ENCODE measurements at regions not wholly inside any gene's neighbourhood (a gene's known extent, or its start where the extent isn't known, plus 50 kb on each side); places are given as distances from the start of the nearest gene placed in this dataset.

DNA sequence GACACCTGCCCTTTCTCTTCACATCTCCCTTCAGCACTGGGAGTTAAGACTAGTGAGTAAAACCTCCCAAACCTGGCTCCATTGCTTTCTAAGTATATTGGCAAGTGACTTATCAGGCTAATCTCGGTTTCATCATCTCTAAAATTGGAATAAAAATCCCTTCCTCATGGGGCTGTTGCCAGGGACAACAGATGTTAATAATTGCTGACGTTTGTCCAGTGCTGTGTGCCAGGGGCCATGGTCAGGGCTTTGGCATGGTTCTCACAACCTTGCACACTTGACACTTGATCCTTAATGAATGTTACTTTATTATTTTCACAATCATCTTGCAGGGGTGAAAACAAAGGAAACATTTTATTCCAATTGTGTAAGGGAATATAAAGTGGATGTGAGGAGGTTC lies 1262.0 kb upstream of the WWC1 start:
- Histone ChIP-seq H3K9me3 (ENCODE audit: control insufficient read depth, insufficient read depth, low read length) (no peaks in the 10 kb centered on the region), H3K36me3 (ENCODE audit: control insufficient read depth, insufficient read depth, low read length) (no peaks in the 10 kb centered on the region), H3K4me3 (ENCODE audit: low read length) (no peak overlapping the region), H3K27ac (ENCODE audit: low read length) (no peak overlapping the region), H3K27me3 (ENCODE audit: control insufficient read depth, insufficient read depth, low read length) (no peaks in the 10 kb centered on the region), H3K4me1 (ENCODE audit: control insufficient read depth, insufficient read depth, low read length) (no peaks in the 10 kb centered on the region)
- WGBS (ENCODE audit: insufficient coverage, insufficient read length): no CpG with 5 or more reads among the region's 2 CpGs
- no peak for DNase-seq (ENCODE audit: low read depth, low spot score)

- WGBS (ENCODE audit: insufficient coverage, insufficient read length): no CpG with 5 or more reads among the region's 17 CpGs
Observed at GRCh38 chr5:167030500-167031120, 1260.8 kb upstream of the WWC1 start.

DNA sequence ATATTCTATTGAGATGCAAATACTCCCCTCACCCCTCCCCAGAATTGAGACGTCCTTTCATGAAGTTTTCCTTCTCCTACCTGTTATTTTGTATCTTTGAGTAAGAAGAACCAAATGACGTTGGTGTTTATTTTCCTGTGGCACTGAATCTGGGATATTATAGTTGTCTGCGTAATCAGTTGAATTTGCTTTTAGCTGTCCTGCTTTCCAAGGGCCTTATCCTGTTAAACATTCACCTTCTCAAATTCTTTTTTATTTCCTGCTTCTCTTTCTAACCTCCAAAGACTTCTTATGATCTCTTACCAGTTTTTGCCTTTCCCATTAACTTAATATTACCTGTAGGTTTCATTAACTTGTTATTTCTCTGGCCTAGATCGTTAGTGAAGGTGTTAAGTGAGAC lies 1254.9 kb upstream of the WWC1 start:
- Histone ChIP-seq H3K4me3 (ENCODE audit: low read length) (no peak overlapping the region), H3K27me3 (ENCODE audit: control insufficient read depth, insufficient read depth, low read length) (no peaks in the 10 kb centered on the region), H3K9me3 (ENCODE audit: control insufficient read depth, insufficient read depth, low read length) (no peaks in the 10 kb centered on the region), H3K36me3 (ENCODE audit: control insufficient read depth, insufficient read depth, low read length) (no peaks in the 10 kb centered on the region), H3K27ac (ENCODE audit: low read length) (no peak overlapping the region), H3K4me1 (ENCODE audit: control insufficient read depth, insufficient read depth, low read length) (no peaks in the 10 kb centered on the region)
- no peak for DNase-seq (ENCODE audit: low read depth, low spot score)
- no CpG with 5 or more reads among the region's 4 CpGs for WGBS (ENCODE audit: insufficient coverage, insufficient read length)

More at GRCh38 chr5:167030500-167031120, 1260.8 kb upstream of the WWC1 start:
- no peaks in the 10 kb centered on the region for H3K36me3 ChIP-seq (ENCODE audit: control insufficient read depth, insufficient read depth, low read length)
- H3K4me1 ChIP-seq (ENCODE audit: control insufficient read depth, insufficient read depth, low read length): no peaks in the 10 kb centered on the region
- H3K27ac ChIP-seq (ENCODE audit: low read length): no peak overlapping the region
- DNase-seq (ENCODE audit: low read depth, low spot score): peak; percentile 66
- H3K9me3 ChIP-seq (ENCODE audit: control insufficient read depth, insufficient read depth, low read length): no peaks in the 10 kb centered on the region
- no peaks in the 10 kb centered on the region for H3K27me3 ChIP-seq (ENCODE audit: control insufficient read depth, insufficient read depth, low read length)
- no peak overlapping the region for H3K4me3 ChIP-seq (ENCODE audit: low read length)

DNA sequence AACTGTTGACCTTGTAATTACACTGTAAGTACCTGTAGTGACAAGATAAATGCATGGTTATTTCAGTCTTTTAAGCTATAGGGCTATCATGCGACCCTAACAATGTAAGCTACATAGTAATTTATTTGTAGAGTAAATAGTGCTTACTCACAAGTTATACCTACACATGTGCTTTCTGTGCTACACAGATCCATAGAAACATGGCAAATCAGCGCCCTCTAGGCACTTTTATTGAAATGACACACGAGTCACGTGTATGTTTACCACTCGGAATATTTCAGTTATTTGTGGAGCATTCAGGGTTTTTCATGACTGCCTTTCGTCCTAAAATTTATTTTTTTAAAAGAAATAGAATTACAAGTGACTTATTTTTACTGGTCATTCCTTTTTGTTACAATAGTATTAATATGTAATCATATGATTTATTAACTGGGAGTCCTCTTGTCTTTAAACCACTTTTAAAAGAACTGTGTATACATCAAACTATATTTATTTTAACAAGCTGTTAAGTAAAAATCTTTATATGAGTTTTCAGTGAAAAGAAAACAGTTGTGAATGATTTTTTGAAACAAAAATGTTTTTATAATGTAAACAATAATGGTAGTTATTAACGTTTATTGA lies 1242.3 kb upstream of the WWC1 start:
- H3K27me3 ChIP-seq (ENCODE audit: control insufficient read depth, insufficient read depth, low read length): no peaks in the 10 kb centered on the region; the same call in 1 of the 2 replicates
- no CpG with 5 or more reads among the region's 7 CpGs for WGBS (ENCODE audit: insufficient coverage, insufficient read length)

GRCh38 chr5:167049771-167050567 lies 1241.5 kb upstream of the WWC1 start:
- Histone ChIP-seq H3K27ac (ENCODE audit: low read length) (no peak overlapping the region), H3K36me3 (ENCODE audit: control insufficient read depth, insufficient read depth, low read length) (no peaks in the 10 kb centered on the region), H3K4me1 (ENCODE audit: control insufficient read depth, insufficient read depth, low read length) (peaks cover 3% of the 10 kb centered on the region; the same call in 1 of the 2 replicates), H3K9me3 (ENCODE audit: control insufficient read depth, insufficient read depth, low read length) (no peaks in the 10 kb centered on the region), H3K27me3 (ENCODE audit: control insufficient read depth, insufficient read depth, low read length) (no peaks in the 10 kb centered on the region), H3K4me3 (ENCODE audit: low read length) (no peak overlapping the region)
- WGBS (ENCODE audit: insufficient coverage, insufficient read length): no CpG with 5 or more reads among the region's 10 CpGs
- DNase-seq (ENCODE audit: low read depth, low spot score): no peak

More for the DNA sequence above, 1242.3 kb upstream of the WWC1 start:
- Histone ChIP-seq H3K36me3 (ENCODE audit: control insufficient read depth, insufficient read depth, low read length) (no peaks in the 10 kb centered on the region), H3K9me3 (ENCODE audit: control insufficient read depth, insufficient read depth, low read length) (no peaks in the 10 kb centered on the region), H3K27ac (ENCODE audit: low read length) (no peak overlapping the region), H3K4me1 (ENCODE audit: control insufficient read depth, insufficient read depth, low read length) (peaks cover 3% of the 10 kb centered on the region; the same call in 1 of the 2 replicates), H3K4me3 (ENCODE audit: low read length) (no peak overlapping the region)
- DNase-seq (ENCODE audit: low read depth, low spot score): no peak

DNA sequence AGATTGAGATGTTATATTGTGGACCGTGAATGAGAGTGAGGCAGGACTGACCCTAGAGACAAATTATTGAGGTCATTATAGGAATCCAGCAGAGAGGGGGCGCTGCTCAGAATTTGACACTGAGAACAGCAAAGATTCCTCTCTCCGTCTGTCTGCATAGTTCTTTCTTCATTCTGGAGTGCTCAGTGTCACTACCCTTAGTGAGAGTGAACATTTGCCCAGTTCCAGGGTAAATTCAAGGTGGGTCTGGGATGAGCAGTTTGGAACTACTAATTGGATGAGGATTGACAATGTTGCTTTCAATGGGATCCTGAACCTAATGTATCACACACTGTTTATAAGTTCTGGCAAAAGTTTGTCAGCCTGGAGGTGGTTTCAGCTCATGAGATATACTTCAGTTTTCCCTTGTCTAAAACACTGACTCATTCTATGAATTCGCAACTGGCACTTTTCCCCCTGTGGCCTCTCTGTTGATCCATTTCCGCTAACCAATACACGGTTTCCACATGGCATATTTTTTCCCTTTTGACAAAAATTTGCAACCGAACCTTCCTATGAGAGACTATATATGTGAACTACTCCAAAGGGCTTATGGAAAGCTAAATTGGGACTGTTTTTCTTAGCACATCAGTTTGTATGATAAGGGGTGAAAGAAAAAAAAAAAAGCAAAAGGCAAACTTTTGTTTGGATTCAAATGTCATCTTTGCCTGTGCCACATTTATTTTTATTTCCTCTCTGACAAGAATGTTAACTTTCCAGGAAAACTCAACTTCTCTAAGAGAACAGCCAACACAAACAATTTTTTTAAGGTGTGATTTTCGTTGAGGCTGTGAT lies 1240.7 kb upstream of the WWC1 start:
- DNase-seq (ENCODE audit: low read depth, low spot score): no peak
- no CpG with 5 or more reads among the region's 8 CpGs for WGBS (ENCODE audit: insufficient coverage, insufficient read length)
- Histone ChIP-seq H3K27ac (ENCODE audit: low read length) (no peak overlapping the region), H3K4me1 (ENCODE audit: control insufficient read depth, insufficient read depth, low read length) (peaks cover 3% of the 10 kb centered on the region; the same call in 1 of the 2 replicates), H3K4me3 (ENCODE audit: low read length) (no peak overlapping the region), H3K9me3 (ENCODE audit: control insufficient read depth, insufficient read depth, low read length) (no peaks in the 10 kb centered on the region), H3K27me3 (ENCODE audit: control insufficient read depth, insufficient read depth, low read length) (no peaks in the 10 kb centered on the region), H3K36me3 (ENCODE audit: control insufficient read depth, insufficient read depth, low read length) (no peaks in the 10 kb centered on the region)

- Histone ChIP-seq H3K9me3 (ENCODE audit: control insufficient read depth, insufficient read depth, low read length) (no peaks in the 10 kb centered on the region), H3K27me3 (ENCODE audit: control insufficient read depth, insufficient read depth, low read length) (no peaks in the 10 kb centered on the region), H3K27ac (ENCODE audit: low read length) (no peak overlapping the region), H3K4me3 (ENCODE audit: low read length) (no peak overlapping the region), H3K4me1 (ENCODE audit: control insufficient read depth, insufficient read depth, low read length) (peaks cover 3% of the 10 kb centered on the region; the same call in 1 of the 2 replicates), H3K36me3 (ENCODE audit: control insufficient read depth, insufficient read depth, low read length) (no peaks in the 10 kb centered on the region)
- no peak for DNase-seq (ENCODE audit: low read depth, low spot score)
- no CpG with 5 or more reads among the region's 7 CpGs for WGBS (ENCODE audit: insufficient coverage, insufficient read length)
Observed at GRCh38 chr5:167051402-167051768, 1240.1 kb upstream of the WWC1 start.

GRCh38 chr5:167052791-167053190 lies 1238.7 kb upstream of the WWC1 start:
- Histone ChIP-seq H3K36me3 (ENCODE audit: control insufficient read depth, insufficient read depth, low read length) (no peaks in the 10 kb centered on the region), H3K9me3 (ENCODE audit: control insufficient read depth, insufficient read depth, low read length) (no peaks in the 10 kb centered on the region), H3K4me3 (ENCODE audit: low read length) (no peak overlapping the region), H3K27ac (ENCODE audit: low read length) (no peak overlapping the region), H3K4me1 (ENCODE audit: control insufficient read depth, insufficient read depth, low read length) (peaks cover 3% of the 10 kb centered on the region; the same call in 1 of the 2 replicates), H3K27me3 (ENCODE audit: control insufficient read depth, insufficient read depth, low read length) (no peaks in the 10 kb centered on the region)
- DNase-seq (ENCODE audit: low read depth, low spot score): no peak
- no CpG with 5 or more reads among the region's 1 CpG for WGBS (ENCODE audit: insufficient coverage, insufficient read length)

DNA sequence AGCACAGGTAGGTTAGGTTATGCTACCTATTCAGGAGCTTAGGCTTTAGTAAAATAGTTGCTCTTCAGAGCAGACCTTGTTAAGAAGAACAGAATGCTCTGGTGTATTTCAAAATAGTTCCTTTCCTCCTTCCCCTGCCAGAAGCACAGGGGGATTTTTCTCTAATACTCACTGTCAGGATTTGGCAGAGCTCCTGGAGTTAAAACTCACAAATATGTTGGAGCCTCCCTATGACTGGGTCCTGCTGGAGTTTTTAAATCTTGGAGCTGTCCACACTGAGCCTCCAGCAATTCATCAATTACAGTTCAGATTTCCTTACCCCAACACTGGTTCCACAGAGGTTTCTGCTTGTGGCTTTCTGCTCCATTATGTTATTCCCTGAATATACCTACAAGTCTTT lies 1233.8 kb upstream of the WWC1 start:
- no peak for DNase-seq (ENCODE audit: low read depth, low spot score)
- H3K4me3 ChIP-seq (ENCODE audit: low read length): no peak overlapping the region
- no peaks in the 10 kb centered on the region for H3K9me3 ChIP-seq (ENCODE audit: control insufficient read depth, insufficient read depth, low read length)
- no peaks in the 10 kb centered on the region for H3K27me3 ChIP-seq (ENCODE audit: control insufficient read depth, insufficient read depth, low read length)
- H3K36me3 ChIP-seq (ENCODE audit: control insufficient read depth, insufficient read depth, low read length): no peaks in the 10 kb centered on the region
- no peak overlapping the region for H3K27ac ChIP-seq (ENCODE audit: low read length)
- H3K4me1 ChIP-seq (ENCODE audit: control insufficient read depth, insufficient read depth, low read length): no peaks in the 10 kb centered on the region

GRCh38 chr5:167061695-167062094 lies 1229.8 kb upstream of the WWC1 start:
- H3K36me3 ChIP-seq (ENCODE audit: control insufficient read depth, insufficient read depth, low read length): no peaks in the 10 kb centered on the region
- no peaks in the 10 kb centered on the region for H3K27me3 ChIP-seq (ENCODE audit: control insufficient read depth, insufficient read depth, low read length)
- H3K4me3 ChIP-seq (ENCODE audit: low read length): no peak overlapping the region
- no peaks in the 10 kb centered on the region for H3K4me1 ChIP-seq (ENCODE audit: control insufficient read depth, insufficient read depth, low read length)
- no peaks in the 10 kb centered on the region for H3K9me3 ChIP-seq (ENCODE audit: control insufficient read depth, insufficient read depth, low read length)
- H3K27ac ChIP-seq (ENCODE audit: low read length): no peak overlapping the region
- WGBS (ENCODE audit: insufficient coverage, insufficient read length): no CpG with 5 or more reads among the region's 4 CpGs
- no peak for DNase-seq (ENCODE audit: low read depth, low spot score)
